HG03039 (cell line): ENCODE measurements at regions not wholly inside any gene's neighbourhood (a gene's known extent, or its start where the extent isn't known, plus 50 kb on each side); places are given as distances from the start of the nearest gene placed in this dataset.

ENCODE experiments used
- ATAC-seq: cut with Tn5 transposase; IDR thresholded peaks from one replicate; pipeline ENCODE4 v1.9.1; 2021; ENCODE audit warnings: mild to moderate bottlenecking, moderate library complexity; ENCODE audit not compliant: unreplicated experiment

DNA sequence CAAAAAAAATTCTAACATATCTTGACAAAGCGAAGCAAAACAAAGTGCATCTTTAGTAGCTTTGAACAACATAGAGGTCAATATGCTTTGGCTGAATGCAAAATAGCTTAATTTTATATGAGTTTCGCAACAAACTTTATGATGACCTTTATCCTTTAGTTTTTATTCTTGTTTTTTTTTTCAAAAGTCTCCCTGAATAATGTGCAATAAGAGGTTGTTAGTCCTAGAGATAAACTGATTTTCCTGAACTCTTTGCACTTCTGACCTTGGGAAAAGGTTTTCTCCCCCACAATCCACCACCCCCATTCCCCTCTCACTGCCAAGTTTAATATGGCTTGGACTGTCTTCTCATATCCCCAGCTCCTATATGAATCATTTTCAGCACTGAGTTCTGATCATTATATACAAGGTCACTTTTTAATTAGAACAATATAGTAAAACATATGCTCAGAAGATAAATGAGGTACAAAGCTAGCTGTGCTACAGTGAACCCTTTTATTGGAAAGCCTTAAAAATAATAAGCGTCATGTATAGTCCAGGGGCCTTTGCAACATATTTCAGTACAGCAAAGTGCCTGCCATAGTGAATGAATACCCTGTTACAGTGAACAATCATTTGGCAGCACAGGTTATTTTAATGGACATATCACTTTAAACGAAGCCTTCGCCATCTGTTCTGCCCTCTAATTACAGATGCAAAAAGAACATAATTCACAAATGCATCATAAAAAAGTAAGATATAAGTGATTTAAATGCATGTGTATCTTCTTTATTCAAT, 496.3 kb upstream of the NR2F2 start:
- no peak for ATAC-seq

GRCh38 chr15:95836536-95836935, 494.0 kb upstream of the NR2F2 start:
- no peak for ATAC-seq

DNA sequence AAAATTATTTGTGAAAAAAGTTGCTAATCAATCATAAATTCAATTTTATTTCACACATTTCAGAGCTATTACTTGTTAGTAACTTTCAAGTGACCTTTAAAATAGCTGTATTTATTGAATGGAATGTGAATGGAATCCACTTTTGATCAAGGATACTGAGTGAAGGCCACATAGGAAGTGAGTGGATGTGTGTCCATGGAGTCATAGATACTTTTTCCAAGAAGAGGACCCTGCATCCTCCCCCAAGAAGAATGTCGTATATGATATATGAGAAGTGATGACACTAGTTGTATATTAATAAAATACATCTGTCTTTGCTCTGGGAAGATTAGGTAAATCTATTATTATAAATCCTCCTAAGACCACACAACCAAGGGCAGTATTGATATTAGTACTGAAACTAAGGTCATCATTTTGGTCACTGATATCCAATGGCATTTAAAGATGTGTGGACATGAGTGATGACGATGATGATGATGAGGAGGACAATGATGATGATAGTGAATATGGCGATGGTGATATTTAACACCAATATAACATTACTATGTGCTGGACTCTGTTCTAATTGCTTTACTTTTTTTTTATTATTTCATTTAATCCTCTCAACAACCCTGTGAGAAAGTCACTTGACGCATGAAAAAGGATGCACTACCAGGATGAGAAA, 493.0 kb upstream of the NR2F2 start:
- no peak for ATAC-seq

DNA sequence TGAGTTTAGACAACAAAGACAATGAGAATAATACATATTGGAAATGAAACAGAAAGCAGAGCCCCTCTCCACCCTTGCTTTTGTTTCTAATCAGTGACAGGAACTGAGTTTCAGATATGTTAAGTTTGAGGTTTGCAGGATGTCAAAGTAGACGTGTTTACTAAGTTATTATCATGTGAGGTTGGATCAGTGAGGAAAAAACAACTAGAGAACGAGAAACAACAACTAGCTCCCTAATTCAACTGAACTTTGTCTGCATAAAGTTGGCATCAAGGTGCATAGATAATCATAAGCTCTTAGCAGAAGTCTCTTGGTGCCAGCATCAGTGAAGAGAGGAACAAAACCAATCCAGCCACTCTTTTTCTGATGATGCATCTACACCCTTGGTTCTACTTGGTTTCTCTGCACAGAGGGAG, 491.1 kb upstream of the NR2F2 start:
- ATAC-seq: no peak

DNA sequence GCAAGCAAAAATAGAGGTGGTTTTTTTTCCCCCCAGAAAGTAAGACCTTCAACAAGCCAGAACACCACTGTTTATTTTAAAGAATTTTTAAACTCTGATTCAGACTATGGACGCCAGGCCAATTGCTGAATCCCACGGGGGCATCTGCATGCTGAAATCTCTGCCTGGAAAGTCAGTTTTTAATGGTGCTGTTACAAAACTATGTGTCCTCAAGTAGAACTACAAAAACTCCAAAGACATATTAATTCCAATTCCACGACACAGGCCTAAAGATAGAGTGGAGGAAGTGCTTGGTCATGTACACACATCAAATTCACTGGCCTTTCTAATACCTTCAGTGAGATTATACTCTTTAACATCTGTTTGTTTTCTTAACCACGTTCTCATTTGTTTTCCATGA, 490.5 kb upstream of the NR2F2 start:
- ATAC-seq: no peak

DNA sequence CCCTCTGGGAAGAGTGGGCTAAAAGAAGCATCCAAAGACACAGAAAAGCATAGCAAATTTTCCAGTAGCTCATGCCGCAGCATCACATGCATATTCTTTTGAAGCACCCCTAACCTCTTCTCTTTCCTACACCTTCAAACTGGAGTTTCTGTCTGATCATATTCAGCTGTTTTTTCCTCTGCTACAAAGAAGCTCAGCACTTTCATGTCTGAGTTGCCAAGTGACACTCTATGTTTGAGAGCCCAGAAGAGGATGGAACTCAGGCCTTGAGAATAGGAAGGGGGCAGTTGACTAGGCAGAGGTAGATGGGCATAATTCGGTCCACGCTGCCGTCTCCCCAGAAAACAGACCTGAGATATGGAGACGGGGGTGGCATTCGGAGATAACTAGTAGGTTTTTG, 489.6 kb upstream of the NR2F2 start:
- ATAC-seq: no peak

DNA sequence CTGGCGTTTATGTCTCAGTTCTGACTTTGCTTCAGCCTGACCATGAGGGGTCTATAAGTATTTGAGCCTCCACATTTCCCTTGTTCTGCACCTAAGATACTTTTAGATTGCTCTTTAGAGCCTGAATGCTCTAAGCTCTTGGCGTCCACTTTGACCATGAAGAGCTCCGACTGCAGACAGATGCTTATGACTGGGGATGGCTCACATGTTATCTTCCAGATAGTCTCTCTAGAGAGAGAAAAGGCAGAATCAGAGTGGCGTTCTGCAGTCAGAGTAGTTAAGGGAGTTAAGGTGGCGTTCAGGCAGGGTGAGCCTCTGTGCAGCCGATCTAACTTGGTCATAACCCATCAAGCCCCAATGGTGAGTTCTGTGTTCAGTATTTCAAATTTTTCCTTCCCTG, 487.9 kb upstream of the NR2F2 start:
- ATAC-seq: no peak

GRCh38 chr15:95843241-95843910, 487.1 kb upstream of the NR2F2 start:
- ATAC-seq: no peak

DNA sequence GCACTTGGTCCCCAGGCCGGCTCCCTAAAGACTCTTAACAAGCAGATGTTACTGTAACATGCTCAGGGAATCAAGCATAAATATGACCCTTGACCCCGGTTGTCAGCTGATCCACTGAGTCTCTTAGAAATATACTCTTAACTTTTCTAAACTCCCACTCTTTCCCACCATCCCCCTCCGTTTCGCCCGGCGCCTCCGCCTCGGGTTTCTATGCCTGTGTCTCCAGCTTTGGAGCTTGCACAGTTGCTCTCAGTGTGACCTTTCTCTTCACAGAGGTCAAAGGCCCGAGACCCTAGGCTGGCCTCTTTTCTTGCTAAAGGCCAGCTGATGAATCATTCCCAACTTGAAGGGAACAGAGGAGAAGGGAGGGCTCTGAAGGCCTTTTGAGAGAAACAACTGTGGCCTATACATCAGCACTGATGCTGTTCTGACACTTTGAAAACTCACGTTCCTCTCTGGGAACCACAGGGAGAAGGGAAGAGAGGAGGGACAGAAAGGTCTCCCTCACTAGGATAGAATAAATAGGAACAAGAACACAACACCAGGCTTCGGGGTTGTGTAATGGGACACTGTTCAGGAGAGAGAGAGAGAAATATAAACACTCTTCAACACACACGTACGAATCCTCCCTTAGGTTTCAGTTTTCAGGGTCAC, 484.5 kb upstream of the NR2F2 start:
- no peak for ATAC-seq

- no peak for ATAC-seq
Measured at GRCh38 chr15:95848126-95848525, 482.4 kb upstream of the NR2F2 start.

- ATAC-seq: no peak
Measured at GRCh38 chr15:95850837-95851236, 479.7 kb upstream of the NR2F2 start.

DNA sequence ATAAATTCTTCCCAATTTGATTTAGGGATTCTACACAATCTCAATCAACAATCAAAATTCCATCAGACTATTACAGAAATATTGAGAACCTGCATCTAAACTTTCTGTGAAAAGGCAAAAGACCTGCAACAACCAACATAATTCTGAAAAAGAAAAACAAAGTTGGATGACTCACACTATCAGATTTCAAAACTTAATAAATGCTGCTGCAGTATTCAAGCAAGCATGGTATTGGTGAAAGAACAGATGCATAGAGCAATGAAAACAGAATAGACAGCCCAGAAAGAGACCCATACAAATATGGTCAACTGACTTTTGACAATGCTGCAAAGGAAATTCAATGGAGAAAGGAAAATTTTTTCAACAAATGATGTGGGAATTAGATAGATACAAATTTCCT, 477.1 kb upstream of the NR2F2 start:
- no peak for ATAC-seq

GRCh38 chr15:95857124-95857757, 473.3 kb upstream of the NR2F2 start:
- ATAC-seq: no peak

GRCh38 chr15:95857758-95858157, 472.7 kb upstream of the NR2F2 start:
- no peak for ATAC-seq

DNA sequence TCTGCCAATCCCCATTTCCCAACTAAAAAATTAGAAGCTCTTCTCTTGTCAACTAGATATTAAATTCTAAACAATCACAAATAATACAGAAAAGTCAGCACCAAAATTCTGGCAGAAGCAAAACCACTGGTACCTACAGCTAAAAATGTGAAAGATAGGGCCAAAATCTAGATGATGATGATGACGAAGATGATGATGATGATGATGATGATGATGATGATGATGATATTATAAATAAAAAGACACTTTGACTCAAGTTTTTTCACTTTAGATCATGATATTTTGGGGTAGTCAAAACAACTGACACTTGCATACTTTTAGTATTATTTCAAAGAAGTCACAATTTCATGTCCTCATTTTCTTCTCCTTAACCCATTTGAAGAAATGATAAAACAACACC, 470.1 kb upstream of the NR2F2 start:
- ATAC-seq: no peak

DNA sequence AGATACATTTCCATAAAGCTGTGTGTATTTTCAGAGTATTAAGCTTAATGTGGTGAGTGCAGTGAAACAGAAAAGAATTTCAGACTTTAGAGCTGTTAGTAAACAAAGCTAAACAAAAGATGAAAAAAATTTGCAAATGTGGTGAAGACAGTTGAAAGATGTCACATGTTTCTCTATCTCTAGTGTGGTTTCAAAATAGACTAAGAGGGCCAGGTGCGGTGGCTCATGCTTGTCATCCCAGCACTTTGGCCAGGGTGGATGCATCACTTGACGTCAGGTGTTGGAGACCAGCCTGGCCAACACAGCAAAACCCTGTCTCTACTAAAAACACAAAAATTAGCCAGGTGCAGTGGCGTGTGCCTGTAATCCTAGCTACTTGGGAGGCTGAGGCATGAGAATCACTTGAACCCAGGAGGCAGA, 466.0 kb upstream of the NR2F2 start:
- ATAC-seq: no peak

- no peak for ATAC-seq
Measured at GRCh38 chr15:95865330-95865739, 465.2 kb upstream of the NR2F2 start.

GRCh38 chr15:95866711-95867440, 463.6 kb upstream of the NR2F2 start:
- no peak for ATAC-seq

DNA sequence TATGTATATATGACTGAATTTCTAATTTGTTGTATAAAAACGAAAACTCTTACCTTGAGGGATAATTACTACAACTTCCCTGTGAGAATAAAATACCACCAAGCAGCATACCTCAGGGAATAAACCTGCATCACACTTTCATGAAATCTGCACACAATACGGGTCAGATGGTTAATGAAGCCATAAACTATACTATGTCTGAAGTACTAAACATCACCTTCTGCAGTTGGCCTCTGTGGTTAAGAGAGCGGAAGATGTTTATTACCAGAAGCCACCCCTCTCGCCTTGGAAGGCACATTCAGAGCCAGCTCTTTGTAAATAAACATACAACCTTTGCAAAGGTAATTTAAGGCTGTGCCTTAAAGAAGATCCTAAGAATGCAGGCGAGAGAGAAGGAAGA, 462.1 kb upstream of the NR2F2 start:
- no peak for ATAC-seq

DNA sequence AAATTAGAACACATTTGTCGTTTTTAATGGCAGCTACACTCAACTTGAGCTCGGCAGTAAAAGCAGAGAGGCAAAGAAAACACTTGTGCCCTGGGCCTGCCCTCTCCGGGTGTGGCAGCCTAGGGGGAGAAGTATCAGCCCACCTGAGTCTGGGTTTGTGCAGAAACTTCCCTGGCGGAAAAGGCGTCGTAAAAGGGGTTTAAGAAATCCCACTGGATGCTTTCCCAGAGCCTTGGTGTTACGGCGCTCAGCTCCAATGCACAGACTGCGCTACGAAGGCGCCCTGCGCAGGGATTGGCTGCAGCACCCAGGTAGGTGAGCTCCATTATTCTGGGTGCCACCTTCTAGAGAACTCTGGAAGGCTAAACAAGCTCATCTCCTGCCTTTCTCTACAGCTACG, 461.5 kb upstream of the NR2F2 start:
- ATAC-seq: no peak
